ENCODE measurements at regions not wholly inside any gene's neighbourhood (a gene's known extent, or its start where the extent isn't known, plus 50 kb on each side); places are given as distances from the start of the nearest gene placed in this dataset.

DNA sequence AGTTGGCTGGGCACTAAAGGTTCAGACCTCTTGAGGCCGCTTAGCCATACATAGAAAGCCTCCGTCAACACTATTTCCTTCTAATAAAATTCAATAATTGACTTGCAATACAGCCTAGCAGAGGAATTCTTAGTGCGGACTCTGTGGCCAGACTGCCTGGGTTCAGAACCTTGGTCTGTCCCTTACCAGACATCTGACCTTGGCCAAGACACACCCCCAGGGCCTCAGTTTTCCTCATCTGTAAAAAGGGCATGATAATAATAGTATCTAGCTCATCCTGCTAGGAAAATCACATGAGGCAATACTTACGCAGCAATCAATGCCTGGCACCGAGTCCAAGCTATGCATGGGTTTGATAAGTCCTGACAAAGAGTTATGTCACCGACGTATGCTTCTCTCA lies 148.2 kb upstream of the SOD1 start:
- H3K4me3 ChIP-seq (ENCODE audit: control insufficient read depth, low read depth, low read length) = no peak overlapping the region
- DNase-seq (ENCODE audit: low read depth) = no peak
- TF ChIP-seq, protein P1, sequence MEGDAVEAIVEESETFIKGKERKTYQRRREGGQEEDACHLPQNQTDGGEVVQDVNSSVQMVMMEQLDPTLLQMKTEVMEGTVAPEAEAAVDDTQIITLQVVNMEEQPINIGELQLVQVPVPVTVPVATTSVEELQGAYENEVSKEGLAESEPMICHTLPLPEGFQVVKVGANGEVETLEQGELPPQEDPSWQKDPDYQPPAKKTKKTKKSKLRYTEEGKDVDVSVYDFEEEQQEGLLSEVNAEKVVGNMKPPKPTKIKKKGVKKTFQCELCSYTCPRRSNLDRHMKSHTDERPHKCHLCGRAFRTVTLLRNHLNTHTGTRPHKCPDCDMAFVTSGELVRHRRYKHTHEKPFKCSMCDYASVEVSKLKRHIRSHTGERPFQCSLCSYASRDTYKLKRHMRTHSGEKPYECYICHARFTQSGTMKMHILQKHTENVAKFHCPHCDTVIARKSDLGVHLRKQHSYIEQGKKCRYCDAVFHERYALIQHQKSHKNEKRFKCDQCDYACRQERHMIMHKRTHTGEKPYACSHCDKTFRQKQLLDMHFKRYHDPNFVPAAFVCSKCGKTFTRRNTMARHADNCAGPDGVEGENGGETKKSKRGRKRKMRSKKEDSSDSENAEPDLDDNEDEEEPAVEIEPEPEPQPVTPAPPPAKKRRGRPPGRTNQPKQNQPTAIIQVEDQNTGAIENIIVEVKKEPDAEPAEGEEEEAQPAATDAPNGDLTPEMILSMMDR (conservative IDR thresholded peaks at IDR 0.05; ENCODE audit: control insufficient read depth, insufficient read depth, low read depth, low read length) = no peak

DNA sequence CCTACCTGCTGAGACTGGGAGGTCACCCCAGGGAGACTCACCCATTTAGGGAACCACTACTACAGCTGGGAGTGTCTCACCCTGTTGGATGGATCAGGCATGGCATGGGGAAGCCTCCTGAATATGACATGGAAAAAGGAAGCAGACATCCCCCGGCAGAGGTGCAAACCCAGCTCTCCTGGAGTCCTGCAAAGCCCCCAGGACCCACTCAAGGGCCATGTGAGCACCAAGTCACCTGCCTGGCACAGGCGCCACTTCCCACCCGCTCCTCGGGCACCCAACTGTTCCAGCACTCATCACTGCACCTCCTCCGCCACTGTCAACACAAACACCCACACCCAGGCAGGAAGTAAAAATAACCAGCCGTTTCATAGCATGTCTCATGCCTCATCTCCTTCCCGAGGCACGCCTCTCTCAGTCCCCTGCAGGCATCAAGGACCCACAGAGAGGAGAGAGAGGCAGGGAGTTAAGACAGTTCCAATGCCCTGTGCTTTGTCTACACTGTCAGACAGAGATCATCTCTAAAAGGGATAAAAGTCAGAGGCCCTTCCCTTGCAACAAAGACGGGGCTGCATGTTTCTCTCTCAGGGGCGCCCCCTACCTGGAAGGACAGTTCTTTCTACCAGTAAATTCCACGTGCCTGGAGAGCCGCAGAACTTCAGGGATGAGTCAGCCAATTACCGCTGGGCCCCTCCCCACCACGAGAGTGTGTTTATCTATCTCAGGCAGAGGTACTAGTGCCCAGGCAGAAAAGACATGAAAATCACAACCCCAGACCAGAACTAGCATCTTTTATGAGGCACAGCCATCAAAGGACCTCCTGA lies 150.1 kb upstream of the SOD1 start:
- peak; percentile 32 for DNase-seq (ENCODE audit: low read depth)
- TF ChIP-seq, protein P1 (conservative IDR thresholded peaks at IDR 0.05; ENCODE audit: control insufficient read depth, insufficient read depth, low read depth, low read length) = peak; percentile 8
- H3K4me3 ChIP-seq (ENCODE audit: control insufficient read depth, low read depth, low read length) = no peak overlapping the region

DNA sequence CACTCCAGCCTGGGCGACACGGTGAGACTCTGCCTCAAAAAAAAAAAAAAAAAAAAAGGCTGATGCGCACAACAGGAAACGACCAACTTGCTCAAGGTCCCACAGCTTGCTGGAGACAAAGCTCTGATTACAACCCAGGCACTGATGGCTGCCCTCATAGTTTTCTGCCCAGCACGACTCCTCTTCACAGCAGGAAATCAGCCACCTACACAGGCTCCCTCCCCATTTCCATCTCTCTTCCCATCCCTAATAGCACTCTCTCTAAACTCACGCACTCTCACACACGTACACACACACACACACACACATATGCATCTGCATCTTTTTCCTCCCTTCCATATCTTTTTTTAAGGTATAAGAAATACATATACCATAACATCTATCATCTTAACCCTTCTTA lies 153.5 kb upstream of the SOD1 start:
- TF ChIP-seq, protein P1 (conservative IDR thresholded peaks at IDR 0.05; ENCODE audit: control insufficient read depth, insufficient read depth, low read depth, low read length) = no peak

DNA sequence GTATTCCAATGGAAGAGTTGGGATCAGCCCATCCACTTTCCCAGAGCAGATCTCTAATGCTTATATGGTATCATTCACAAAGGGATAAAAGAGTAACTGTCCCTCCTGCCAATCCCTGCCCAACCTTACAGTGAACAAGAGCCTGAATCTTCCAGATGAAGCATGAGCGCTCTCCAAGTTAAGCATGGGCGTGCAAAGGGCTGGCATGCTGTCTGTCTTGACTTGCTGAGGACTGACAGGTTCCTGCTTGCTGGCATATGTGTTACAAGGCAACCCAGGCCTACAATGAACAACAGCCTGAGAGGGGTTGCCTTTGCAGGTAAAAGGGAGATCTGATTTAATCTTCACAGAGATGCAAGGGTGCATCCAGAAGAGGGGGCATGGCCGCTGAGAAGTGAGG lies 155.6 kb upstream of the SOD1 start:
- TF ChIP-seq, protein P1 (conservative IDR thresholded peaks at IDR 0.05; ENCODE audit: control insufficient read depth, insufficient read depth, low read depth, low read length) = no peak
- no peak for DNase-seq (ENCODE audit: low read depth)
- no peak overlapping the region for H3K4me3 ChIP-seq (ENCODE audit: control insufficient read depth, low read depth, low read length)

More for the DNA sequence above, 153.5 kb upstream of the SOD1 start:
- DNase-seq (ENCODE audit: low read depth) = no peak
- H3K4me3 ChIP-seq (ENCODE audit: control insufficient read depth, low read depth, low read length) = no peak overlapping the region

DNA sequence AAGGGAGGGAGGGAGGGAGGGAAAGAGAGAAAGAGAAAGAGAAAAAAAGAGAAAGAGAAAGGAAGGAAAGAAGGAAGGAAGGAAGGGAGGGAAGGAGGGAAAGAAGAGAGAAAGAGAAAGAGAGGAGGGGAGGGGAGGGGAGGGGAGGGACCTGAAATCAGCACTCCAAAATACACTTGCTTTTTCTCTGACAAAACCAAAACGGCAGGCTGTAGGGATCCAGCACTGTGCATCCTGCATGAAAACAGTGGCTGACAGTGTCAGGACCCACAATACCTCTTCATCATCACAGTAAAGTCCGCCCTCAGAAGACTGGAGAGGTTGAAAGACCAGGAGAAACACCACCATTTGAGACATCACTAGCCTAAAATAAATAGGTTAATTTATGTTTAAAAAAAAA lies 156.0 kb upstream of the SOD1 start:
- TF ChIP-seq, protein P1 (conservative IDR thresholded peaks at IDR 0.05; ENCODE audit: control insufficient read depth, insufficient read depth, low read depth, low read length) = no peak

DNA sequence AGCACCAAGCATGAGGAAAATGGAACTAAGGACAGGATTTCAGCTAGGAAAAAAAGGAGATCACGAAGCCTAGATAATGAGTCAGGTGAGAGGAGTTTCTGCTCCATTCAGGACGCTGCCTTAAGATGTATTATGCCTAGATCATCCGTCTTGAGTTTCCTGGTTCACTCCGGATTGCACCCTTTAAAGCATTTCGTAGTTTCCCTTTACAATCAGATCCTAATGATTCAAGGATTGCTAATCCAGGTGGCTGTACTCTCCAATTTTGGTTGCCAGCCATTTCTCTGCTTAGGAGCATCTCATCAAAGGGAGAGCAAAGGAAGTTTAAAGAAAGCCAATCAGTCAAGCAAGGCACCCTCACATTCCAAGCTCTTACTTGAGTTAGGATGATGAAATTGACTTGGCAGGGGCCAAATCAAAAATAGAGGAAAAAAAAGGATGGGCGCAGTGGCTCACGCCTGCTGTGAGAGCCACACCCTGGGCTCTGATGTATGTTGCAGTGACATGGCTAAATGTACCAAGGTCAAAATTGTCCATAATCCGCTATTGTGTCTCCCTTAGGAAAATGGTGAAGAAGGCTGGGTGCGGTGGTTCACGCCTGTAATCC lies 156.9 kb upstream of the SOD1 start:
- TF ChIP-seq, protein P1 (conservative IDR thresholded peaks at IDR 0.05; ENCODE audit: control insufficient read depth, insufficient read depth, low read depth, low read length) = no peak
- H3K4me3 ChIP-seq (ENCODE audit: control insufficient read depth, low read depth, low read length) = no peak overlapping the region
- no peak for DNase-seq (ENCODE audit: low read depth)

More for the DNA sequence above, 156.0 kb upstream of the SOD1 start:
- no peak overlapping the region for H3K4me3 ChIP-seq (ENCODE audit: control insufficient read depth, low read depth, low read length)
- no peak for DNase-seq (ENCODE audit: low read depth)

All from fibroblast of mammary gland (primary cell).